IPS-18a (cell line): ENCODE measurements at regions not wholly inside any gene's neighbourhood (a gene's known extent, or its start where the extent isn't known, plus 50 kb on each side); places are given as distances from the start of the nearest gene placed in this dataset.
"Not testable (repeated sequence)": the region's sequence is repeated elsewhere in the genome, so short reads cannot be mapped to it uniquely, and the experiment has no call there.

Source experiments
- H3K27ac ChIP-seq: one replicate; pipeline ENCODE4 v1.5.1; 2013; ENCODE audit warnings: low read length
- H3K27me3 ChIP-seq: one replicate; pipeline ENCODE4 v1.6.1; 2013; ENCODE audit warnings: mild to moderate bottlenecking, low read length; ENCODE audit not compliant: control insufficient read depth, insufficient read depth
- H3K36me3 ChIP-seq: one replicate; pipeline ENCODE4 v1.6.1; 2013; ENCODE audit warnings: low read depth, low read length; ENCODE audit not compliant: control insufficient read depth
- H3K4me1 ChIP-seq: one replicate; pipeline ENCODE4 v1.6.1; 2013; ENCODE audit warnings: low read depth, low read length; ENCODE audit not compliant: control insufficient read depth
- H3K4me3 ChIP-seq: one replicate; pipeline ENCODE4 v1.5.1; 2013; ENCODE audit warnings: low read length
- H3K9ac ChIP-seq: one replicate; pipeline ENCODE4 v1.6.1; 2013; ENCODE audit warnings: mild to moderate bottlenecking, low read length, moderate library complexity
- H3K9me3 ChIP-seq: one replicate; pipeline ENCODE4 v1.6.1; 2013; ENCODE audit warnings: low read depth, low read length; ENCODE audit not compliant: control insufficient read depth

DNA sequence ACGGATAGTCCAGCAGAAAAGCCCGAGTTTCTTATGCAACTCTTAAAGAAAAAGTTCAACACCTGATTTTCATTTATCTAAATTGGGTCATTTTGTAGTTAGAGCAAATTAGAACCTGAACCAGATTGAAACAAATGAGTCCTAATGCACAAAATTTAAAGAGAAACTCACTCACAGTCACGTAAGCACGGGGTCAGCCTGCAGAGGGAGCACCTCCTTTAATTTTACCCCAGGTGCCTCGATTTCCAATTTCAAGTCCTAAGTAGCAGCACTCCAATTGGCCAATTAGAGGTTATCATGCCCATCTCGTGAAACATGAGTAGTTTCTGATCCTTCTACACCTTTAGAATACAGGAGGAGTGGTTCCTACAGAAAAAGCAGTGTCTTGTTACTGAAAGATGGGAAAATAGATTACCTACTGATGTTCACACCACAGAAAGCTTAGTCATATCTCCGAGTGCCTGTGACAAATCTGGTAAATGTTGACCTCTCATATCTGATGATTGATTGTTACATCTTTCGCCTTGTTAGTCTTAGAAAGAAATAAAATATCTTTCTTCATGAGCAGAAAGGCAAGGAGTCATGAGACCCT lies 1929.8 kb upstream of the LRRTM1 start:
- H3K9ac ChIP-seq: no peak overlapping the region
- H3K36me3 ChIP-seq: no peaks in the 10 kb centered on the region
- no peak overlapping the region for H3K4me3 ChIP-seq
- no peaks in the 10 kb centered on the region for H3K4me1 ChIP-seq
- no peaks in the 10 kb centered on the region for H3K27me3 ChIP-seq
- H3K9me3 ChIP-seq: no peaks in the 10 kb centered on the region
- H3K27ac ChIP-seq: no peak overlapping the region

GRCh38 chr2:82233806-82234205 lies 1929.3 kb upstream of the LRRTM1 start:
- Histone ChIP-seq H3K9me3 (no peaks in the 10 kb centered on the region), H3K27ac (no peak overlapping the region), H3K27me3 (no peaks in the 10 kb centered on the region), H3K4me3 (no peak overlapping the region), H3K4me1 (no peaks in the 10 kb centered on the region), H3K36me3 (no peaks in the 10 kb centered on the region), H3K9ac (no peak overlapping the region)

GRCh38 chr2:82230406-82230805 lies 1925.9 kb upstream of the LRRTM1 start:
- Histone ChIP-seq H3K4me3 (no peak overlapping the region), H3K9me3 (no peaks in the 10 kb centered on the region), H3K36me3 (no peaks in the 10 kb centered on the region), H3K27me3 (no peaks in the 10 kb centered on the region), H3K9ac (no peak overlapping the region), H3K27ac (no peak overlapping the region), H3K4me1 (no peaks in the 10 kb centered on the region)

GRCh38 chr2:82226441-82226840 lies 1921.9 kb upstream of the LRRTM1 start:
- Histone ChIP-seq H3K9me3 (peaks cover 18% of the 10 kb centered on the region), H3K36me3 (no peaks in the 10 kb centered on the region), H3K4me3 (no peak overlapping the region), H3K27ac (no peak overlapping the region), H3K27me3 (no peaks in the 10 kb centered on the region), H3K4me1 (no peaks in the 10 kb centered on the region), H3K9ac (no peak overlapping the region)

DNA sequence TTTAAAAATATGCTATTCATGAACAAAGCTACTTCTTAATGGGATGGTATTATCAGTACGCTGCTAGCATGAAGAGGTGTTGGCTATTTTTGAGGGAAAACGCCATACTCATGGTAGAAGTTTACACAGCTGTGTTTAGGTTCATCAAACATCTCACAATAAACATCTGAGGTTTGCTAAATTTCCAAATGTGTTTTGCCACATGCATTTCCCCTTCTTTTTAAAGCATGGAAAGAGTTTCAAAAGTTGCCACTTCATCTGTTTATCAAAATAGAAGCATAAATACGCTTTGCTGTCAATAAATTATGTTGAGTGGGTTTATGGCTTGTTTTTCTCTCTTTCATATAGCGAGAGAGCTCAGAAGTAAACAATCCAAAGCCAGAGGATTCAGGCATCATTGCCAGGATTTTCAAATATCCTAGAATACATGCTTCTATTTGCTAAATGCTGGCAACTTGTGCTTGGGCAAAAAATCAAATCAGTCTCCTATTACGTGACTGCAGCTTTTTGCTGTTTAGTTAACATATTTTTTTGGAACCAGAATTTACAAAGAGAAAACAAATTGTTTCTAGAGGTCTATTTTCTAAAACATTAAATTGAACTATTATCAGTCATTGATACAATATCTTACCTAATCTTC lies 1919.9 kb upstream of the LRRTM1 start:
- Histone ChIP-seq H3K27me3 (no peaks in the 10 kb centered on the region), H3K9me3 (peaks cover 18% of the 10 kb centered on the region), H3K36me3 (no peaks in the 10 kb centered on the region), H3K27ac (no peak overlapping the region), H3K4me1 (no peaks in the 10 kb centered on the region), H3K4me3 (no peak overlapping the region), H3K9ac (no peak overlapping the region)

DNA sequence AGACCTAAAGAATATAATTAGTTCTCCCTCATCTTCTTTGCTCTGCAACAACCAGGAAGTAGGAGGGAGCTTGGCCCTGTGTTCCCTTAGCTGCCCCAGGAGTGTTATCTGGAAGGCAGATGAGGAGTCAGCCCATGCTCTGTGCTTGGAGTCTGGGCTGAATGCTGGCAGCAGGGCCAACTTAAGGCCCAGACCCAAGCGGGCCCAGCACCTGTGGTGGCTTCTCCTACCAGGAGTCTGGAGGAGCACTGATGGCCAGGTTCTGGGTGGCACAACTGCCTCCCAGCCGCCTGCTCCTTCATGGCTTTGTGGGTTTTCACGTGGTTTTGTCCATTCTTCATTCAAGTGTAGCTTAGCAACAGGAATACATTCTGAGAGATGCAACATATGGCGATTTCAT lies 1910.7 kb upstream of the LRRTM1 start:
- H3K27me3 ChIP-seq: no peaks in the 10 kb centered on the region
- no peaks in the 10 kb centered on the region for H3K4me1 ChIP-seq
- no peaks in the 10 kb centered on the region for H3K9me3 ChIP-seq
- H3K27ac ChIP-seq: no peak overlapping the region
- H3K36me3 ChIP-seq: no peaks in the 10 kb centered on the region
- no peak overlapping the region for H3K4me3 ChIP-seq
- H3K9ac ChIP-seq: no peak overlapping the region

- Histone ChIP-seq H3K9ac (no peak overlapping the region), H3K36me3 (no peaks in the 10 kb centered on the region), H3K27me3 (no peaks in the 10 kb centered on the region), H3K4me1 (no peaks in the 10 kb centered on the region), H3K4me3 (no peak overlapping the region), H3K27ac (no peak overlapping the region), H3K9me3 (peaks cover 6% of the 10 kb centered on the region)
Observed at GRCh38 chr2:82199493-82199852, 1894.9 kb upstream of the LRRTM1 start.

DNA sequence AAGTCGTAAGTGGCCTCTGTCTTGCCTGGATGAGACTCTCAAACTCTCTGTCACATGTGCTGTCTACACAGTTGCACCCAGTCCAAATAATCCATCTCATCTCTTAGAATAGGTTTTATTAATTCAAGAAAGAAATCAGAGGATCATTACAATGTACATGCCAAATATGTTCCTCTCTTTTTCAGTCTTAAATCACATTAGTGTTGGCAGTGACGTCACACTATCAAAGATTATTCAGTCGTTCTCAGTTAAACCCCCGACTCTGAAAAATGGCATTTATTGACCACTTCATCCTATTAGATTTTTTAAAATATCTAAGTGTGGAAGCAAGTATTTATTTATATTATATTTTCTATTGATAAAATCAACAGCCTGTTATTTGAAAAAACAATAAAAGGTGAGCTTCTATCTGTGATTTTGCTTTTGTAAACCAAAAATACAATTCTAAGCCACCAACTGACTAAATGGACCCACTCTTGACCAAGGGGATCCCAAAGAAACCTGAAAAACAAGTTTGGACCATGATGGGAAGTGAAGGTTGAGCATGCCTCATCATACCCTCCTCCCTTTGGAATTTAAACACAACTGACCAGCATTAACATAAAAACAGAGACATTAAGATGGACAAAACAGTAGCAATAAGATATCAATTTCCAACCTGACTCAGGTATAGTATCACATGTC lies 1894.4 kb upstream of the LRRTM1 start:
- Histone ChIP-seq H3K9me3 (peaks cover 6% of the 10 kb centered on the region), H3K4me1 (no peaks in the 10 kb centered on the region), H3K27me3 (no peaks in the 10 kb centered on the region), H3K9ac (no peak overlapping the region), H3K27ac (no peak overlapping the region), H3K36me3 (no peaks in the 10 kb centered on the region), H3K4me3 (no peak overlapping the region)

DNA sequence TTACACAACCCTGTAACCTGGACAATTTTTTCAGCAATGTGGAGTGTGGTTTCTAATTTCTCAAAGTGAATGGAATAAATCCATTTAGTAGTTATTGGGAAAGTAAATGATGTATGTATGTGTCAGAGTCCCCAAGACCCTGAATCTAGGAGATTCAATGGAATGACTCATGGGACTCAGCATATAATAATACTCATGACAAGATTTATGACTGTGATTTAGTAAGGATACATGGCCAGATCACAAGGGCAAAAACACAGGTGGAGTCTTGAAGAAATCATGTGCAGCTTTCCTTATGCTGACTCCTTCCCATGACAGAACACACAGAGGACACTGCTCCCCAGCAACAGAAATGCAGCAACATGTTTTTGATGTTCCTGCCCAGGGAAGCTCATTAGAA lies 1877.7 kb upstream of the LRRTM1 start:
- Histone ChIP-seq H3K27ac (no peak overlapping the region), H3K4me3 (no peak overlapping the region), H3K27me3 (no peaks in the 10 kb centered on the region), H3K36me3 (no peaks in the 10 kb centered on the region), H3K9me3 (no peaks in the 10 kb centered on the region), H3K9ac (no peak overlapping the region), H3K4me1 (no peaks in the 10 kb centered on the region)

- not testable (repeated sequence) for H3K4me3 ChIP-seq, H3K27me3 ChIP-seq, H3K4me1 ChIP-seq, H3K27ac ChIP-seq, H3K9me3 ChIP-seq, H3K36me3 ChIP-seq, H3K9ac ChIP-seq
Observed at GRCh38 chr2:82175210-82175609, 1870.7 kb upstream of the LRRTM1 start.

DNA sequence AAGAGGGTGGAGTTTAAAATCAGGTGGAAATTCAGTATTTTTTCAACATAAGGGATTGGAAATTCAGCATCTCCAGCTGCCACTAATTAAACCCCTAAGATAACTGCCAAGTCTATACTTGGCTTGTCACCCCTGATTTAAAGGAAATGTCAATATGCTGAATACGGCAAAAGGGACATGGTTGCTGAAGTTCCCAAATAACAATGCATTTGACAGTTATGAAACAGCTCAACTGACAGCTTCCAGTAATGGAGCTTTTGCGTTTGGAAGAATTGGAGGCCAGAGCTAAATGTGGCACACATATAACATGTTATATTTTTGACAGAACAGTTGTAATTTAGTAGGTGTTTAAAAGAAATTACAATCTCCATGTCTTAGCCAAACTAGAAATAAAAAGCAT lies 1867.9 kb upstream of the LRRTM1 start:
- Histone ChIP-seq H3K4me1 (no peaks in the 10 kb centered on the region), H3K27me3 (no peaks in the 10 kb centered on the region), H3K9ac (no peak overlapping the region), H3K27ac (no peak overlapping the region), H3K36me3 (no peaks in the 10 kb centered on the region), H3K4me3 (no peak overlapping the region), H3K9me3 (no peaks in the 10 kb centered on the region)

DNA sequence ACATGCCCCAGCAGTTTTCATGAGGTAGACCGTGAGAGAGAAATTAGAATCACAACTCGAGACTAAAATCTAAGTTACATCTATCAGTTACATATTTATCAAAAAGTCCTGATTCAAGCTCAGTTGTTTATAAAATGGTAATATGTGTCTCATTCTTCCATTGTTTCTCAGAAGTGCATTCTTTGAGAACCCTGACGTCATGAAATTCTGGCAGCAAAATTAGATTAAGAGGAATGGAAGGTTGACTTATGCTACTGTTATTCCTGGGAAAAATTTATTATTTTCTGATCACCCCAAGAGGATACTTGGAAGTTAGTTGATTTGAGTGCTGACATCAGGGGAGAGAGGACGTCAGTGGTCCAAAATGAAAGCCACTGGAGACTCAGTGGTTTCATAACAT lies 1864.8 kb upstream of the LRRTM1 start:
- Histone ChIP-seq H3K27ac (no peak overlapping the region), H3K27me3 (no peaks in the 10 kb centered on the region), H3K36me3 (no peaks in the 10 kb centered on the region), H3K9me3 (no peaks in the 10 kb centered on the region), H3K4me3 (no peak overlapping the region), H3K4me1 (no peaks in the 10 kb centered on the region), H3K9ac (no peak overlapping the region)
